ENCODE measurements at regions not wholly inside any gene's neighbourhood (a gene's known extent, or its start where the extent isn't known, plus 50 kb on each side); places are given as distances from the start of the nearest gene placed in this dataset.

GRCh38 chr4:92112805-92113204 is 191.0 kb upstream of the GRID2 start:
- Mint-ChIP-seq H3K27me3 (ENCODE audit: low read depth) (peaks cover 5% of the 10 kb centered on the region), H3K27ac (no peak overlapping the region), H3K4me1 (peaks cover 8% of the 10 kb centered on the region), H3K9me3 (no peaks in the 10 kb centered on the region), H3K4me3 (no peak overlapping the region), H3K36me3 (no peaks in the 10 kb centered on the region)
- ATAC-seq (no peak), DNase-seq (ENCODE audit: low spot score) (no peak)
- TF ChIP-seq ZBTB21 (CRISPR knock-in tag; IDR thresholded peaks at IDR 0.05; ENCODE audit: borderline replicate concordance) (no peak), JAZF1 (CRISPR knock-in tag; IDR thresholded peaks at IDR 0.05) (no peak), MAX (CRISPR knock-in tag; IDR thresholded peaks at IDR 0.05) (no peak), ATF1 (CRISPR knock-in tag; IDR thresholded peaks at IDR 0.05) (no peak), PRRX2 (CRISPR knock-in tag; IDR thresholded peaks at IDR 0.05) (no peak), ZMAT4 (CRISPR knock-in tag; IDR thresholded peaks at IDR 0.05) (no peak), ZNF512 (CRISPR knock-in tag; IDR thresholded peaks at IDR 0.05; ENCODE audit: borderline replicate concordance) (no peak), JUN (CRISPR knock-in tag; IDR thresholded peaks at IDR 0.05) (no peak), ZBTB43 (CRISPR knock-in tag; IDR thresholded peaks at IDR 0.05) (no peak), TEAD1 (CRISPR knock-in tag; IDR thresholded peaks at IDR 0.05) (no peak), RELA (CRISPR knock-in tag; IDR thresholded peaks at IDR 0.05; ENCODE audit: borderline replicate concordance) (no peak), NFATC4 (CRISPR knock-in tag; IDR thresholded peaks at IDR 0.05) (no peak), SP1 (CRISPR knock-in tag; conservative IDR thresholded peaks at IDR 0.05) (no peak), E2F5 (CRISPR knock-in tag; IDR thresholded peaks at IDR 0.05) (no peak), TEAD4 (CRISPR knock-in tag; IDR thresholded peaks at IDR 0.05) (no peak), ATF6 (CRISPR knock-in tag; IDR thresholded peaks at IDR 0.05) (no peak)
- ChIA-PET CTCF (no interaction called here), POLR2A (no interaction called here)

- H3K4me1 Mint-ChIP-seq, result peaks cover 3% of the 10 kb centered on the region; the same call in 1 of the 2 replicates
- ATAC-seq (no peak), DNase-seq (ENCODE audit: low spot score) (no peak)
- ChIA-PET CTCF (no interaction called here), POLR2A (no interaction called here)
- peaks cover 33% of the 10 kb centered on the region for H3K27me3 Mint-ChIP-seq (ENCODE audit: low read depth)
- H3K9me3 Mint-ChIP-seq, result no peaks in the 10 kb centered on the region
- H3K27ac Mint-ChIP-seq, result no peak overlapping the region
- H3K4me3 Mint-ChIP-seq, result no peak overlapping the region
- no peaks in the 10 kb centered on the region for H3K36me3 Mint-ChIP-seq
- TF ChIP-seq HMGXB4 (CRISPR knock-in tag; IDR thresholded peaks at IDR 0.05), result no peak
- no peak for TF ChIP-seq ATF6 (CRISPR knock-in tag; IDR thresholded peaks at IDR 0.05)
- TF ChIP-seq IRF2 (CRISPR knock-in tag; IDR thresholded peaks at IDR 0.05; ENCODE audit: borderline replicate concordance, low read depth), result no peak
- TF ChIP-seq IRF1 (CRISPR knock-in tag; IDR thresholded peaks at IDR 0.05), result no peak
- no peak for TF ChIP-seq CBFB (CRISPR knock-in tag; IDR thresholded peaks at IDR 0.05; ENCODE audit: low read depth)
- no peak for TF ChIP-seq RORB (CRISPR knock-in tag; IDR thresholded peaks at IDR 0.05)
- no peak for TF ChIP-seq ZNF317 (CRISPR knock-in tag; IDR thresholded peaks at IDR 0.05; ENCODE audit: borderline replicate concordance, low read depth)
- TF ChIP-seq ZNF232 (CRISPR knock-in tag; IDR thresholded peaks at IDR 0.05), result no peak
- TF ChIP-seq NFATC4 (CRISPR knock-in tag; IDR thresholded peaks at IDR 0.05), result no peak
- no peak for TF ChIP-seq JUN (CRISPR knock-in tag; IDR thresholded peaks at IDR 0.05)
These were observed 182.8 kb upstream of the GRID2 start for GRCh38 chr4:92120810-92121498.
